ENCODE measurements at regions not wholly inside any gene's neighbourhood (a gene's known extent, or its start where the extent isn't known, plus 50 kb on each side); places are given as distances from the start of the nearest gene placed in this dataset.

GRCh38 chr4:138010639-138011038 is 231.5 kb downstream of the SLC7A11 start:
- RAD21 ChIA-PET (ENCODE audit: unreplicated experiment), result no interaction called here

GRCh38 chr4:138007572-138007971 is 234.6 kb downstream of the SLC7A11 start:
- Histone ChIP-seq H2AFZ (ENCODE audit: control insufficient read depth, low read depth, low read length) (no peak overlapping the region), H3K9ac (ENCODE audit: control insufficient read depth, insufficient read depth, low read length) (no peak overlapping the region), H3K36me3 (ENCODE audit: control insufficient read depth in 2 of 2, insufficient read depth in 2 of 2, low read length in 1 of 2) (no peaks in the 10 kb centered on the region), H3K4me2 (ENCODE audit: control insufficient read depth, insufficient read depth) (no peak overlapping the region), H3K4me3 (no peak overlapping the region), H3K27me3 (replicated peaks in 1 of 2; ENCODE audit: control insufficient read depth in 2 of 2, insufficient read depth in 2 of 2, low read length in 1 of 2) (no peaks in the 10 kb centered on the region), H3K27ac (ENCODE audit: control insufficient read depth, insufficient read depth) (no peak overlapping the region), H3K79me2 (ENCODE audit: control insufficient read depth, insufficient read depth, low read length) (no peaks in the 10 kb centered on the region), H3K9me3 (replicated peaks; ENCODE audit: control insufficient read depth, insufficient read depth, low read length) (no peaks in the 10 kb centered on the region), H4K20me1 (ENCODE audit: control insufficient read depth, insufficient read depth) (no peaks in the 10 kb centered on the region), H3K4me1 (ENCODE audit: control insufficient read depth, insufficient read depth, low read length) (no peaks in the 10 kb centered on the region)
- ChIA-PET POLR2A (no interaction called here), SMC1A (ENCODE audit: uncharacterized antibody, unreplicated experiment) (no interaction called here), RAD21 (ENCODE audit: unreplicated experiment) (no interaction called here), CTCF (no interaction called here)
- intact Hi-C loops (cut with micrococcal nuclease; ENCODE audit: unreplicated experiment) (no loop called here), in situ Hi-C loops (cut with MboI) (no loop called here)
- ATAC-seq, result 0 out of 3 replicates have a peak, but pooled peaks have one; percentile 42
- no peak for FAIRE-seq
- 39% methylated on average over 1 of the region's 1 CpG for WGBS (ENCODE audit: insufficient coverage, insufficient replicate concordance, low lambda C conversion rate, missing lambda C conversion rate)
- BruUV-seq (replicated peaks), result no TSS peak
- peak in 1 of 3 experiments; percentile 21; a peak in 1 of 6 replicates for TF ChIP-seq CTCF (IDR thresholded peaks at IDR 0.05 in 2 of 3, conservative IDR thresholded peaks at IDR 0.05 in 1 of 3; ENCODE audit: control insufficient read depth in 2 of 3, extremely low read depth in 1 of 3, insufficient read depth in 1 of 3, low read depth in 3 of 3, low read length in 3 of 3)
- no peak for TF ChIP-seq MAX (IDR thresholded peaks at IDR 0.05; ENCODE audit: low read depth, low read length)
- DNase-seq (ENCODE audit: low read depth, low spot score), result no peak

More at GRCh38 chr4:138010639-138011038, 231.5 kb downstream of the SLC7A11 start:
- CTCF ChIA-PET, result interaction anchor here (0.7 to 1.4 kb wide), 3 partner anchors 79 to 670 kb away, joined by 3 to 4 read pairs (median 3); no protein-coding TSS in a partner anchor
- Histone ChIP-seq H4K20me1 (ENCODE audit: control insufficient read depth, insufficient read depth) (no peaks in the 10 kb centered on the region), H3K79me2 (ENCODE audit: control insufficient read depth, insufficient read depth, low read length) (no peaks in the 10 kb centered on the region), H3K4me2 (ENCODE audit: control insufficient read depth, insufficient read depth) (no peak overlapping the region), H3K36me3 (ENCODE audit: control insufficient read depth in 2 of 2, insufficient read depth in 2 of 2, low read length in 1 of 2) (no peaks in the 10 kb centered on the region), H3K9ac (ENCODE audit: control insufficient read depth, insufficient read depth, low read length) (no peak overlapping the region), H3K27me3 (replicated peaks in 1 of 2; ENCODE audit: control insufficient read depth in 2 of 2, insufficient read depth in 2 of 2, low read length in 1 of 2) (peaks cover 0 to 3% of the 10 kb centered on the region in 2 experiments; a peak in 1 of 4 replicates), H3K9me3 (replicated peaks; ENCODE audit: control insufficient read depth, insufficient read depth, low read length) (no peaks in the 10 kb centered on the region), H3K4me1 (ENCODE audit: control insufficient read depth, insufficient read depth, low read length) (no peaks in the 10 kb centered on the region), H3K27ac (ENCODE audit: control insufficient read depth, insufficient read depth) (no peak overlapping the region), H3K4me3 (no peak overlapping the region), H2AFZ (ENCODE audit: control insufficient read depth, low read depth, low read length) (no peak overlapping the region)
- SMC1A ChIA-PET (ENCODE audit: uncharacterized antibody, unreplicated experiment), result interaction anchor here (1.3 to 1.7 kb wide), 2 partner anchors 76 to 172 kb away, joined by 3 read pairs; no protein-coding TSS in a partner anchor
- ATAC-seq, result no peak
- BruUV-seq (replicated peaks), result no TSS peak
- TF ChIP-seq JUNB (IDR thresholded peaks at IDR 0.05) (peak; percentile 37; the same call in 1 of the 2 replicates), HSF1 (IDR thresholded peaks at IDR 0.05; ENCODE audit: low read depth, low read length) (no peak)
- POLR2A ChIA-PET, result no interaction called here
- no peak for FAIRE-seq
- in situ Hi-C loops (cut with MboI) (no loop called here), intact Hi-C loops (cut with micrococcal nuclease; ENCODE audit: unreplicated experiment) (no loop called here)
- DNase-seq (ENCODE audit: low read depth, low spot score), result no peak

Data from GM12878 (cell line).